Sigmoid colon (tissue), 3 donors: ENCODE measurements at regions not wholly inside any gene's neighbourhood (a gene's known extent, or its start where the extent isn't known, plus 50 kb on each side); places are given as distances from the start of the nearest gene placed in this dataset.

Source experiments
- POLR2A ChIP-seq, 2 donors: fragments of 450-650 bp; IDR thresholded peaks; one replicate each; pipeline ENCODE4 v1.6.1; 2016; ENCODE audit warnings: antibody characterized with exemption in 2 of 2, mild to moderate bottlenecking in 2 of 2, moderate library complexity in 2 of 2
- TF ChIP-seq, protein P1 (sequence below), 4 experiments: fragments of 450-650 bp in 3 of 4; fragments of 200-600 bp in 1 of 4; IDR thresholded peaks; one replicate each; pipeline ENCODE4 v1.5.1; 2016 to 2019; ENCODE audit warnings: antibody characterized with exemption in 4 of 4, mild to moderate bottlenecking in 3 of 4, moderate library complexity in 2 of 4

- TF ChIP-seq, protein P1, sequence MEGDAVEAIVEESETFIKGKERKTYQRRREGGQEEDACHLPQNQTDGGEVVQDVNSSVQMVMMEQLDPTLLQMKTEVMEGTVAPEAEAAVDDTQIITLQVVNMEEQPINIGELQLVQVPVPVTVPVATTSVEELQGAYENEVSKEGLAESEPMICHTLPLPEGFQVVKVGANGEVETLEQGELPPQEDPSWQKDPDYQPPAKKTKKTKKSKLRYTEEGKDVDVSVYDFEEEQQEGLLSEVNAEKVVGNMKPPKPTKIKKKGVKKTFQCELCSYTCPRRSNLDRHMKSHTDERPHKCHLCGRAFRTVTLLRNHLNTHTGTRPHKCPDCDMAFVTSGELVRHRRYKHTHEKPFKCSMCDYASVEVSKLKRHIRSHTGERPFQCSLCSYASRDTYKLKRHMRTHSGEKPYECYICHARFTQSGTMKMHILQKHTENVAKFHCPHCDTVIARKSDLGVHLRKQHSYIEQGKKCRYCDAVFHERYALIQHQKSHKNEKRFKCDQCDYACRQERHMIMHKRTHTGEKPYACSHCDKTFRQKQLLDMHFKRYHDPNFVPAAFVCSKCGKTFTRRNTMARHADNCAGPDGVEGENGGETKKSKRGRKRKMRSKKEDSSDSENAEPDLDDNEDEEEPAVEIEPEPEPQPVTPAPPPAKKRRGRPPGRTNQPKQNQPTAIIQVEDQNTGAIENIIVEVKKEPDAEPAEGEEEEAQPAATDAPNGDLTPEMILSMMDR (IDR thresholded peaks at IDR 0.05), result no peak
- no peak for TF ChIP-seq POLR2A (IDR thresholded peaks at IDR 0.05)
Measured at GRCh38 chr9:3658964-3659363, 133.2 kb upstream of the RFX3 start.
